Kidney (tissue), 13 donors: ENCODE measurements at regions not wholly inside any gene's neighbourhood (a gene's known extent, or its start where the extent isn't known, plus 50 kb on each side); places are given as distances from the start of the nearest gene placed in this dataset.

Source experiments
- DNase-seq, 5 donors: peaks; one replicate each; pipeline ENCODE4 v3.0.0-alpha.2; 2013 to 2020
- FAIRE-seq: peaks from 2 replicates; lab custom pipeline; 2012; peaks lifted over from hg19 to GRCh38; lab: Jason Lieb, UNC
- H3K27ac ChIP-seq, 2 donors: one replicate each; pipeline ENCODE4 v1.7.0; 2013; ENCODE audit warnings: low read depth in 2 of 2, low read length in 2 of 2, inconsistent platforms in 1 of 2
- H3K27me3 ChIP-seq: one replicate; pipeline ENCODE4 v1.7.1; 2013; ENCODE audit warnings: low read length, inconsistent platforms; ENCODE audit not compliant: control insufficient read depth, insufficient read depth
- H3K36me3 ChIP-seq, 3 donors: one replicate each; pipeline versions ENCODE4 v1.7.0 to v1.7.1; 2013; ENCODE audit warnings: low read length in 3 of 3, control low read depth in 1 of 3, inconsistent platforms in 1 of 3; ENCODE audit not compliant: insufficient read depth in 3 of 3, control insufficient read depth in 2 of 3
- H3K4me1 ChIP-seq, 3 donors: one replicate each; pipeline versions ENCODE4 v1.7.0 to v1.7.1; 2013; ENCODE audit warnings: low read length in 3 of 3, inconsistent platforms in 1 of 3, low read depth in 1 of 3; ENCODE audit not compliant: control insufficient read depth in 2 of 3, insufficient read depth in 2 of 3
- H3K4me3 ChIP-seq, 3 donors: one replicate each; pipeline versions ENCODE4 v1.7.0 to v1.8.1; 2013; ENCODE audit warnings: low read length in 3 of 3, control low read depth in 1 of 3, inconsistent platforms in 1 of 3
- H3K9ac ChIP-seq, 3 donors: one replicate each; pipeline versions ENCODE4 v1.7.0 to v1.7.1; 2013; ENCODE audit warnings: low read length in 3 of 3, control low read depth in 1 of 3, inconsistent platforms in 1 of 3
- H3K9me3 ChIP-seq, 3 donors: one replicate each; pipeline versions ENCODE4 v1.7.0 to v1.7.1; 2013; ENCODE audit warnings: low read length in 3 of 3, control low read depth in 1 of 3, inconsistent platforms in 1 of 3; ENCODE audit not compliant: control insufficient read depth in 2 of 3, insufficient read depth in 1 of 3
- CTCF ChIP-seq: IDR thresholded peaks from 3 replicates; pipeline ENCODE4 v1.5.1; 2012; ENCODE audit warnings: mild to moderate bottlenecking, moderate library complexity, borderline replicate concordance; ENCODE audit not compliant: insufficient read depth; ENCODE audit errors: extremely low read depth
- intact Hi-C: fragments of 100-400 bp; cut with DNase I; formaldehyde crosslinking; loops from one replicate; pipeline ENCODE4 v1.11.1; 2022
- donor health status: control.
- donor health status: control.
- donor health status: control.
- donor health status: control.
- donor health status: control.
- donor health status: DM: yes; HTN: yes; CAD: no.
- donor health status: Normal renal cell carcinoma (clear cell type).

GRCh38 chr9:82890865-82891264 lies 172.1 kb downstream of the RASEF start:
- Histone ChIP-seq H3K4me3 (no peak overlapping the region), H3K27me3 (no peaks in the 10 kb centered on the region), H3K9me3 (no peaks in the 10 kb centered on the region), H3K36me3 (no peaks in the 10 kb centered on the region), H3K27ac (no peak overlapping the region), H3K4me1 (peaks cover 0 to 2% (median 0%) of the 10 kb centered on the region in 3 donors), H3K9ac (no peak overlapping the region)
- intact Hi-C loops, result no loop called here
- no peak for DNase-seq
- no peak for FAIRE-seq
- TF ChIP-seq CTCF, result no peak

- no peak overlapping the region for H3K27ac ChIP-seq
- peaks cover 0 to 2% (median 0%) of the 10 kb centered on the region in 3 donors for H3K4me1 ChIP-seq
- H3K4me3 ChIP-seq, result no peak overlapping the region
- FAIRE-seq, result no peak
- no peak overlapping the region for H3K9ac ChIP-seq
- TF ChIP-seq CTCF, result no peak
- H3K9me3 ChIP-seq, result no peaks in the 10 kb centered on the region
- no peaks in the 10 kb centered on the region for H3K27me3 ChIP-seq
- H3K36me3 ChIP-seq, result no peaks in the 10 kb centered on the region
- DNase-seq, result no peak
- intact Hi-C loops, result no loop called here
Measured at GRCh38 chr9:82891321-82891720, 171.6 kb downstream of the RASEF start.

- FAIRE-seq (no peak), DNase-seq (no peak)
- H3K27ac ChIP-seq, result no peak overlapping the region
- no peaks in the 10 kb centered on the region for H3K9me3 ChIP-seq
- no peaks in the 10 kb centered on the region for H3K36me3 ChIP-seq
- no peak for TF ChIP-seq CTCF
- intact Hi-C loops, result no loop called here
- H3K4me3 ChIP-seq, result no peak overlapping the region
- peaks cover 0 to 2% (median 0%) of the 10 kb centered on the region in 3 donors for H3K4me1 ChIP-seq
- no peak overlapping the region for H3K9ac ChIP-seq
- H3K27me3 ChIP-seq, result no peaks in the 10 kb centered on the region
Measured at GRCh38 chr9:82893549-82893948, 169.4 kb downstream of the RASEF start.

- Histone ChIP-seq H3K27ac (no peak overlapping the region), H3K4me1 (peaks cover 0 to 2% (median 0%) of the 10 kb centered on the region in 3 donors), H3K36me3 (no peaks in the 10 kb centered on the region), H3K9ac (no peak overlapping the region), H3K9me3 (no peaks in the 10 kb centered on the region), H3K4me3 (no peak overlapping the region), H3K27me3 (no peaks in the 10 kb centered on the region)
- DNase-seq, result no peak
- no peak for FAIRE-seq
- intact Hi-C loops, result no loop called here
- TF ChIP-seq CTCF, result no peak
Measured at GRCh38 chr9:82894548-82894947, 168.4 kb downstream of the RASEF start.
